ENCODE measurements at regions not wholly inside any gene's neighbourhood (a gene's known extent, or its start where the extent isn't known, plus 50 kb on each side); places are given as distances from the start of the nearest gene placed in this dataset.
"Not testable (repeated sequence)": the region's sequence is repeated elsewhere in the genome, so short reads cannot be mapped to it uniquely, and the experiment has no call there.

DNA sequence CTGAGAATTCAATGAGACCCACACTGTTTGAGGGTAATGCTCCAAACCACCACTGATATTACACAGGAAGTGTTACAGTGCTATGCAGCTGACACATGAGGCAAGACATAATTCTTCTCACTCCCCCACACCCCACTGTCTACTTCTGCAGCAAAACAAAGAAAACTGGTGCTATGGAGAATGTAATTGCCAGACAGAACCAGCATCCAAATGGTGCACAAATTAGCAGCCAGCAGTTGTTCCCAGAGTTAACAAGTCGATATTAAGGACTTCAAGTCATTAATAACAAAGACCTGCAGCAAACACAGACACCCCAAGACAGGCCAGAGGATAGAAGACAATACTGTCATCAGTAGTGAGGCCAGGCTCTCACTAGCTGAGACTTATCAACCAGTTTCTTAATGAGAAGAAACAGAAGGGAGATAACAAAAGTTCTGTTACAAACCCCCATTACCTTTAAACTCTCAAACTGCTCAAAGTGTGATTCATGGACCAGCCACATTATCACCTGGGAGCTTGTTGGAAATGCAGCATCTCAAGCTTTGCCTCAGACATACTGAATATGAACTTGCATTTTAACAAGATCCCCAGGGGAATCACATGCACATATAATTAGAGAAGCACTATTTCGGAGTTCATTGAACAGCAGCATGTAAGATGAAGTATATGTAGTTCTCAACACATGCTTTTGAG, 58.7 kb upstream of the FNDC3B start:
- no peak for DNase-seq (ENCODE audit: low spot score)

DNA sequence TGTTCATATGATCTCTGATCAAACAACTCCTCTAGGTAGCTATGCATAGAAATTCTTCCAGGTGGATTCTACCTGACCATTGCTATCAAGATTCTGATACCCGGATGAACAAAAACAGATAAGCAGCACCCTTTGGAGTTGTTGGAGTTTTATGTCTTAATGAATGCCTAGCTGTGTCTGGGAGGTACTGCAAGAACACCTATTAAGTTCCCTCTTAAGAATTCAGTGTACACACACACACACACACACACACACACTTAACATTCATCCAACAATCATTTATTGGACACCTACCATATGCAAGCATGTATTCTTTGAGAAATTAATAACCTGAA, 58.1 kb upstream of the FNDC3B start:
- no peak for DNase-seq (ENCODE audit: low spot score)

DNA sequence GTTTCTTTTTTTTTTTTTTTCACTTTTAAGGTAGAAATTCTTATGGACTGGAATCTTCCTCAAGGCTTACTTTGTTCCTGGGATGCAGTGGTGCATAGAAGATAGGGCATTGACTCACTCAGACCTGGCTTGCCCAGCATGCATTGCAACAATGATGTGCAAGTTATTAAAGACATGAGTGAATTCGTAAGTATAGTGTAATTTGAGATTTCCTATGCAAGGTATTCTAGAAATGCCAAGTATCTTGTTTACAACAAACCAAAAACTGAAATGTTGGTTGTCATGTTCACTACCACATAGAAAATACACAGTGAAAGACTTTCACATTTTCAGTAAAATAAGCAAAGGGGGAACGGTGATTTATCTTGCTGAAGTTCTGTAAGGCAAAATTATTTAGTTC, 56.5 kb upstream of the FNDC3B start:
- no peak for DNase-seq (ENCODE audit: low spot score)

DNA sequence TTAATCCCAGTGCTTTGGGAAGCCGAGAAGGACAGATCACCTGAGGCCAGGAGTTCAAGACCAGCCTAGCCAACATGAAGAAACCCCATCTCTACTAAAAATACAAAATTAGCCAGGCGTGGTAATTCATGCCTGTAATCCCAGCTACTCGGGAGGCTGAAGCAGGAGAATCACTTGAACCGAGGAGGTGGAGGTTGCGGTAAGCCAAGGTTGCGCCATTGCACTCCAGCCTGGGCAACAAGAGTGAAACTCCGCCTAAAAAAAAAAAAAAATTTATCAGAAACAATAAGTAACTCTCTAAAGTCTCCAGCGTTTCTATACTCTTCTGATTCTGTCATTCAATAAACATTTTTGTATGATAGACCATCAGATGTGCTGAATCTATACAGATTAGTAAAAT, 55.7 kb upstream of the FNDC3B start:
- not testable (repeated sequence) for DNase-seq (ENCODE audit: low spot score)

DNA sequence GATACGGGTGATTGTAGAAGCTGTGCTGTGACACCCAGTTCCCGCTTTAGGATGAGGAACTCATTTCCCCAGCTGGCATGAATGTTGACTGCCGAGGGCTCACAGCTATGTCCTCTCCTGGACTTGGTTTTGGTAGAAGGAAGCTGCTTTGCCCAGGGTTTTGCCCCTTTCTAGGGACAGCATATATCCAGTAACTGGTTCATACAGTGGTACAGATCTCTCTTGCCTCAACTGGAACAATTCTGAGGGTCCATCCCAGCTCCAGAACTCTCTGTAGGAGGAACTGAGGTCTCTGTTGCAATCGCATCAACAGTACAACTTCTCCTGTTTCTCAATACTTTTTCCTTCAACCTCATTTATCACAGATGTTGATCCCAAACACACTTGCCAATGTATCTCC, 54.5 kb upstream of the FNDC3B start:
- DNase-seq (ENCODE audit: low spot score) = peak; percentile 64

GRCh38 chr3:171986176-171986575, 53.2 kb upstream of the FNDC3B start:
- no peak for DNase-seq (ENCODE audit: low spot score)

- no peak for DNase-seq (ENCODE audit: low spot score)
These were observed 52.4 kb upstream of the FNDC3B start for GRCh38 chr3:171986757-171987518.
